GM23248 (cell line): ENCODE measurements at regions not wholly inside any gene's neighbourhood (a gene's known extent, or its start where the extent isn't known, plus 50 kb on each side); places are given as distances from the start of the nearest gene placed in this dataset.

Experiments
- EZH2 ChIP-seq: fragments of 200-600 bp; sonication (generic); IDR thresholded peaks from 2 replicates; pipeline ENCODE4 v1.6.1; 2018; ENCODE audit warnings: antibody characterized with exemption, mild to moderate bottlenecking; ENCODE audit not compliant: insufficient read depth, poor library complexity, severe bottlenecking
- EZH2phosphoT487 ChIP-seq: fragments of 200-600 bp; sonication (generic); IDR thresholded peaks from 2 replicates; pipeline ENCODE4 v1.6.1; 2018; ENCODE audit warnings: antibody characterized with exemption, moderate library complexity, mild to moderate bottlenecking, low read depth; ENCODE audit not compliant: insufficient read depth

DNA sequence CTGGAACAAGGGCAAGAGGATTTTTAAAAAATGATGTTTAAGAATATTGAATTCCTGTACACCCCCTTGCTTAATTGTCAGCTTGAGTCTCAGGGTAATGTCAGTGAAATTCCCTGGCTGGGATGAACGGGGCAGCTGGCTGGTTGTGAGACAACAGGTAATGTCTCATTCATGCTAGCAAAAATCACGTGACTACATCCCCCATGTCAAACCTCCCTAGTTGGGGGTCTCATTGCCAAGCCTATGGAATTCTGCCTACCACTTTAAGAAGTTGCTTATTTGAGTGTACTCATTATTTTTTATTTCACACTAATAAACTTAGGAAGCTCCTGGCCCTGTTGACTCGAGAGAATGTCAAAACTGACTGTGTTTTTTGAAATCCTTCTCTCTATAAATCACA is 218.3 kb downstream of the ICOS start:
- TF ChIP-seq EZH2phosphoT487 (no peak), EZH2 (no peak)
